Liver (tissue), 8 donors: ENCODE measurements at regions not wholly inside any gene's neighbourhood (a gene's known extent, or its start where the extent isn't known, plus 50 kb on each side); places are given as distances from the start of the nearest gene placed in this dataset.

Experiments
- DNase-seq: peaks from one replicate; pipeline ENCODE4 v3.0.0-alpha.2; 2017; ENCODE audit warnings: low spot score
- H3K27ac ChIP-seq, 2 donors: one replicate each; pipeline ENCODE4 v1.7.0; 2013; ENCODE audit warnings: inconsistent platforms in 2 of 2, low read length in 2 of 2, control low read depth in 1 of 2, low read depth in 1 of 2, mild to moderate bottlenecking in 1 of 2
- H3K27me3 ChIP-seq, 4 donors: one replicate each; pipeline versions ENCODE4 v1.6.1 to v1.7.0; 2013; ENCODE audit warnings: low read length in 3 of 4, inconsistent platforms in 1 of 4, mild to moderate bottlenecking in 1 of 4, moderate library complexity in 1 of 4; ENCODE audit not compliant: control insufficient read depth in 4 of 4, insufficient read depth in 4 of 4
- H3K36me3 ChIP-seq, 4 donors: one replicate each; pipeline versions ENCODE4 v1.6.1 to v1.7.0; 2013; ENCODE audit warnings: low read length in 3 of 4, mild to moderate bottlenecking in 3 of 4, low read depth in 1 of 4, moderate library complexity in 1 of 4; ENCODE audit not compliant: control insufficient read depth in 4 of 4, insufficient read depth in 3 of 4
- H3K4me1 ChIP-seq, 4 donors: one replicate each; pipeline versions ENCODE4 v1.6.1 to v1.7.0; 2013; ENCODE audit warnings: low read length in 3 of 4, mild to moderate bottlenecking in 3 of 4, moderate library complexity in 1 of 4; ENCODE audit not compliant: control insufficient read depth in 4 of 4, insufficient read depth in 4 of 4
- H3K4me3 ChIP-seq, 3 donors: one replicate each; pipeline versions ENCODE4 v1.6.1 to v1.7.0; 2013; ENCODE audit warnings: low read length in 3 of 3, control low read depth in 1 of 3, low read depth in 1 of 3, mild to moderate bottlenecking in 1 of 3
- H3K9ac ChIP-seq, 2 donors: one replicate each; pipeline ENCODE4 v1.7.0; 2013; ENCODE audit warnings: low read length in 2 of 2, mild to moderate bottlenecking in 2 of 2, moderate library complexity in 2 of 2, control low read depth in 1 of 2, low read depth in 1 of 2
- H3K9me3 ChIP-seq, 4 donors: one replicate each; pipeline versions ENCODE4 v1.6.1 to v1.7.0; 2013; ENCODE audit warnings: low read length in 3 of 4; ENCODE audit not compliant: control insufficient read depth in 4 of 4
- EGR1 ChIP-seq, 2 donors: IDR thresholded peaks; 2 replicates each; pipeline ENCODE4 v1.6.1; 2016 to 2018; ENCODE audit warnings: antibody characterized with exemption in 2 of 2, low read depth in 2 of 2
- FOXA1 ChIP-seq: IDR thresholded peaks from 2 replicates; pipeline ENCODE4 v1.6.1; 2016; ENCODE audit warnings: antibody characterized with exemption
- FOXA2 ChIP-seq: IDR thresholded peaks from 2 replicates; pipeline ENCODE4 v1.6.1; 2016; ENCODE audit warnings: antibody characterized with exemption
- GABPA ChIP-seq, 2 donors: IDR thresholded peaks in 1 of 2; conservative IDR thresholded peaks in 1 of 2; 2 replicates each; pipeline ENCODE4 v1.6.1; 2016; ENCODE audit warnings: antibody characterized with exemption in 2 of 2, mild to moderate bottlenecking in 1 of 2, moderate library complexity in 1 of 2
- HNF4A ChIP-seq, 2 donors: conservative IDR thresholded peaks; 2 replicates each; pipeline ENCODE4 v1.6.1; 2016; ENCODE audit warnings: antibody characterized with exemption in 2 of 2, mild to moderate bottlenecking in 2 of 2
- HNF4G ChIP-seq: IDR thresholded peaks from 2 replicates; pipeline ENCODE4 v1.6.1; 2016; ENCODE audit warnings: antibody characterized with exemption
- JUND ChIP-seq, 2 donors: IDR thresholded peaks; 2 replicates each; pipeline ENCODE4 v1.6.1; 2016; ENCODE audit warnings: antibody characterized with exemption in 2 of 2
- RAD21 ChIP-seq, 2 donors: IDR thresholded peaks; 2 replicates each; pipeline ENCODE4 v1.6.1; 2016; ENCODE audit warnings: antibody characterized with exemption in 2 of 2, mild to moderate bottlenecking in 2 of 2
- RXRA ChIP-seq, 2 donors: IDR thresholded peaks; 2 replicates each; pipeline ENCODE4 v1.6.1; 2017 to 2018; ENCODE audit warnings: antibody characterized with exemption in 2 of 2, mild to moderate bottlenecking in 1 of 2
- SP1 ChIP-seq: IDR thresholded peaks from 2 replicates; pipeline ENCODE4 v1.6.1; 2018; ENCODE audit warnings: antibody characterized with exemption, mild to moderate bottlenecking
- TAF1 ChIP-seq: conservative IDR thresholded peaks from 2 replicates; pipeline ENCODE4 v1.6.1; 2016; ENCODE audit warnings: antibody characterized with exemption, mild to moderate bottlenecking
- YY1 ChIP-seq: IDR thresholded peaks from 2 replicates; pipeline ENCODE4 v1.6.1; 2016; ENCODE audit warnings: antibody characterized with exemption, mild to moderate bottlenecking
- WGBS: extraction: QIAGEN DNeasy Blood & Tissue Kit; methylation state at CpG from one replicate; pipeline ENCODE4 v1.1.7; 2013; 5-methylcytosine and 5-hydroxymethylcytosine counted together
- TF ChIP-seq, protein P1 (sequence below): IDR thresholded peaks from 2 replicates; pipeline ENCODE4 v1.6.1; 2016; ENCODE audit warnings: antibody characterized with exemption
- TF ChIP-seq, protein P2 (sequence below): IDR thresholded peaks from 2 replicates; pipeline ENCODE4 v1.6.1; 2016; ENCODE audit warnings: antibody characterized with exemption
- TF ChIP-seq, protein P3 (sequence below): IDR thresholded peaks from 2 replicates; pipeline ENCODE4 v1.6.1; 2016; ENCODE audit warnings: antibody characterized with exemption, mild to moderate bottlenecking
- TF ChIP-seq, protein P4 (sequence below): IDR thresholded peaks from 2 replicates; pipeline ENCODE4 v1.6.1; 2016; ENCODE audit warnings: antibody characterized with exemption
- TF ChIP-seq, protein P5 (sequence below): fragments of 150-350 bp; IDR thresholded peaks from 2 replicates; pipeline ENCODE4 v1.5.1; 2017; ENCODE audit warnings: improper control_type of control experiment, low read depth, low read length; ENCODE audit not compliant: missing input control
- donor health status: healthy.
- donor health status: healthy.
- donor health status: healthy.
- donor health status: healthy.
- donor health status: healthy.

DNA sequence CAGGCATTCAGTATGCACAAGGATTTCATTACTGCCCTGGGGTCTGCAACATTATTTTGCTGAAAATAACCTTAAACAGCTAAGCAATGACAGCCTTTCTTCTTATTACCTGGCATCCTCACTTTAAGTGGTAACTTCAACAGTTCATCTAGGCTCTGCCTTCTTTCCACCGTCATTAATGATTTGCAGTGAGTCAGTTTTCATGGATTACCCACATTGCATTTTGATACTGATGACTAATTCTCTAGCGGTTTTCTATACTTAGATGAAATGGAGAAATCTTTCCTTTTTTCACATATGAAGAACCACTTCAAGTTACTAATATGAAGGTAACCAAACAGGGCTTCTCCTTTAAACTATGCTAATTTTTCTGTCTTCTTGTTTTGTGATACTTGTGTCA, 226.9 kb upstream of the TMPRSS15 start:
- Histone ChIP-seq H3K27me3 (peaks cover 0 to 2% (median 0%) of the 10 kb centered on the region in 4 donors), H3K9ac (no peak overlapping the region), H3K4me3 (no peak overlapping the region), H3K27ac (no peak overlapping the region), H3K9me3 (no peaks in the 10 kb centered on the region), H3K36me3 (no peaks in the 10 kb centered on the region), H3K4me1 (no peaks in the 10 kb centered on the region)
- no peak for DNase-seq
- WGBS: 84% methylated on average over 2 of the region's 2 CpGs
- TF ChIP-seq JUND (IDR thresholded peaks at IDR 0.05) (no peak), HNF4G (no peak), GABPA (IDR thresholded peaks at IDR 0.05 in 1 of 2, conservative IDR thresholded peaks at IDR 0.05 in 1 of 2) (no peak), FOXA2 (no peak), HNF4A (conservative IDR thresholded peaks at IDR 0.05) (no peak), RAD21 (IDR thresholded peaks at IDR 0.05) (no peak), TAF1 (no peak), RXRA (IDR thresholded peaks at IDR 0.05) (no peak), EGR1 (IDR thresholded peaks at IDR 0.05; ENCODE audit: low read depth in 2 of 2) (no peak)
- TF ChIP-seq, protein P1, sequence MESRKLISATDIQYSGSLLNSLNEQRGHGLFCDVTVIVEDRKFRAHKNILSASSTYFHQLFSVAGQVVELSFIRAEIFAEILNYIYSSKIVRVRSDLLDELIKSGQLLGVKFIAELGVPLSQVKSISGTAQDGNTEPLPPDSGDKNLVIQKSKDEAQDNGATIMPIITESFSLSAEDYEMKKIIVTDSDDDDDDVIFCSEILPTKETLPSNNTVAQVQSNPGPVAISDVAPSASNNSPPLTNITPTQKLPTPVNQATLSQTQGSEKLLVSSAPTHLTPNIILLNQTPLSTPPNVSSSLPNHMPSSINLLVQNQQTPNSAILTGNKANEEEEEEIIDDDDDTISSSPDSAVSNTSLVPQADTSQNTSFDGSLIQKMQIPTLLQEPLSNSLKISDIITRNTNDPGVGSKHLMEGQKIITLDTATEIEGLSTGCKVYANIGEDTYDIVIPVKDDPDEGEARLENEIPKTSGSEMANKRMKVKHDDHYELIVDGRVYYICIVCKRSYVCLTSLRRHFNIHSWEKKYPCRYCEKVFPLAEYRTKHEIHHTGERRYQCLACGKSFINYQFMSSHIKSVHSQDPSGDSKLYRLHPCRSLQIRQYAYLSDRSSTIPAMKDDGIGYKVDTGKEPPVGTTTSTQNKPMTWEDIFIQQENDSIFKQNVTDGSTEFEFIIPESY: no peak
- TF ChIP-seq, protein P2, sequence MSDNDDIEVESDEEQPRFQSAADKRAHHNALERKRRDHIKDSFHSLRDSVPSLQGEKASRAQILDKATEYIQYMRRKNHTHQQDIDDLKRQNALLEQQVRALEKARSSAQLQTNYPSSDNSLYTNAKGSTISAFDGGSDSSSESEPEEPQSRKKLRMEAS: no peak

DNA sequence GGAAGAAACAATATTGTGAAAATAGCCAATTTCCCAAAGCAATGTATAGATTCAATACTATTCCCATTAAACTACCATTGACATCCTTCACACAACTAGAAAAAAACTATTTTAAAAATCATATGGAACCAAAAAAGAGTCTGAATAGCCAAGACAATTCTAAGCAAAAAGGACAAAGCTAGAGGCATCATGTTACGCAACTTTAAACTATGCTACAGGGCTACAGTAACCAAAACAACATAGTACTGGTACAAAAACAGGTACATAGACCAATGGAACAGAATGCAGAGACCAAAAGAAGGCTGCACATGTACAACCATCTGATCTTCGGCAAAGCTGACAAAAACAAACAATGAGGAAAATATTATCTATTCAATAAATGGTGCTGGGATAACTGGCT, 233.3 kb upstream of the TMPRSS15 start:
- DNase-seq: no peak
- 84% methylated on average over 2 of the region's 2 CpGs for WGBS
- no peak overlapping the region for H3K9ac ChIP-seq

More for the DNA sequence above, 233.3 kb upstream of the TMPRSS15 start:
- Histone ChIP-seq H3K36me3 (no peaks in the 10 kb centered on the region), H3K27ac (no peak overlapping the region), H3K4me3 (no peak overlapping the region), H3K9me3 (no peaks in the 10 kb centered on the region), H3K27me3 (peaks cover 0 to 2% (median 0%) of the 10 kb centered on the region in 4 donors), H3K4me1 (no peaks in the 10 kb centered on the region)
- TF ChIP-seq EGR1 (IDR thresholded peaks at IDR 0.05; ENCODE audit: low read depth in 2 of 2): no peak
- TF ChIP-seq HNF4A (conservative IDR thresholded peaks at IDR 0.05): no peak
- TF ChIP-seq JUND (IDR thresholded peaks at IDR 0.05): no peak
- no peak for TF ChIP-seq FOXA1
- TF ChIP-seq SP1: no peak
- TF ChIP-seq, protein P3, sequence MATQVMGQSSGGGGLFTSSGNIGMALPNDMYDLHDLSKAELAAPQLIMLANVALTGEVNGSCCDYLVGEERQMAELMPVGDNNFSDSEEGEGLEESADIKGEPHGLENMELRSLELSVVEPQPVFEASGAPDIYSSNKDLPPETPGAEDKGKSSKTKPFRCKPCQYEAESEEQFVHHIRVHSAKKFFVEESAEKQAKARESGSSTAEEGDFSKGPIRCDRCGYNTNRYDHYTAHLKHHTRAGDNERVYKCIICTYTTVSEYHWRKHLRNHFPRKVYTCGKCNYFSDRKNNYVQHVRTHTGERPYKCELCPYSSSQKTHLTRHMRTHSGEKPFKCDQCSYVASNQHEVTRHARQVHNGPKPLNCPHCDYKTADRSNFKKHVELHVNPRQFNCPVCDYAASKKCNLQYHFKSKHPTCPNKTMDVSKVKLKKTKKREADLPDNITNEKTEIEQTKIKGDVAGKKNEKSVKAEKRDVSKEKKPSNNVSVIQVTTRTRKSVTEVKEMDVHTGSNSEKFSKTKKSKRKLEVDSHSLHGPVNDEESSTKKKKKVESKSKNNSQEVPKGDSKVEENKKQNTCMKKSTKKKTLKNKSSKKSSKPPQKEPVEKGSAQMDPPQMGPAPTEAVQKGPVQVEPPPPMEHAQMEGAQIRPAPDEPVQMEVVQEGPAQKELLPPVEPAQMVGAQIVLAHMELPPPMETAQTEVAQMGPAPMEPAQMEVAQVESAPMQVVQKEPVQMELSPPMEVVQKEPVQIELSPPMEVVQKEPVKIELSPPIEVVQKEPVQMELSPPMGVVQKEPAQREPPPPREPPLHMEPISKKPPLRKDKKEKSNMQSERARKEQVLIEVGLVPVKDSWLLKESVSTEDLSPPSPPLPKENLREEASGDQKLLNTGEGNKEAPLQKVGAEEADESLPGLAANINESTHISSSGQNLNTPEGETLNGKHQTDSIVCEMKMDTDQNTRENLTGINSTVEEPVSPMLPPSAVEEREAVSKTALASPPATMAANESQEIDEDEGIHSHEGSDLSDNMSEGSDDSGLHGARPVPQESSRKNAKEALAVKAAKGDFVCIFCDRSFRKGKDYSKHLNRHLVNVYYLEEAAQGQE: no peak
- TF ChIP-seq, protein P4, sequence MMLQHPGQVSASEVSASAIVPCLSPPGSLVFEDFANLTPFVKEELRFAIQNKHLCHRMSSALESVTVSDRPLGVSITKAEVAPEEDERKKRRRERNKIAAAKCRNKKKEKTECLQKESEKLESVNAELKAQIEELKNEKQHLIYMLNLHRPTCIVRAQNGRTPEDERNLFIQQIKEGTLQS: no peak
- TF ChIP-seq, protein P5, sequence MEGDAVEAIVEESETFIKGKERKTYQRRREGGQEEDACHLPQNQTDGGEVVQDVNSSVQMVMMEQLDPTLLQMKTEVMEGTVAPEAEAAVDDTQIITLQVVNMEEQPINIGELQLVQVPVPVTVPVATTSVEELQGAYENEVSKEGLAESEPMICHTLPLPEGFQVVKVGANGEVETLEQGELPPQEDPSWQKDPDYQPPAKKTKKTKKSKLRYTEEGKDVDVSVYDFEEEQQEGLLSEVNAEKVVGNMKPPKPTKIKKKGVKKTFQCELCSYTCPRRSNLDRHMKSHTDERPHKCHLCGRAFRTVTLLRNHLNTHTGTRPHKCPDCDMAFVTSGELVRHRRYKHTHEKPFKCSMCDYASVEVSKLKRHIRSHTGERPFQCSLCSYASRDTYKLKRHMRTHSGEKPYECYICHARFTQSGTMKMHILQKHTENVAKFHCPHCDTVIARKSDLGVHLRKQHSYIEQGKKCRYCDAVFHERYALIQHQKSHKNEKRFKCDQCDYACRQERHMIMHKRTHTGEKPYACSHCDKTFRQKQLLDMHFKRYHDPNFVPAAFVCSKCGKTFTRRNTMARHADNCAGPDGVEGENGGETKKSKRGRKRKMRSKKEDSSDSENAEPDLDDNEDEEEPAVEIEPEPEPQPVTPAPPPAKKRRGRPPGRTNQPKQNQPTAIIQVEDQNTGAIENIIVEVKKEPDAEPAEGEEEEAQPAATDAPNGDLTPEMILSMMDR: no peak
- TF ChIP-seq RAD21 (IDR thresholded peaks at IDR 0.05): no peak
- no peak for TF ChIP-seq YY1
- TF ChIP-seq, protein P1: no peak
- TF ChIP-seq TAF1: no peak
